HCT116 (cell line): ENCODE measurements at regions not wholly inside any gene's neighbourhood (a gene's known extent, or its start where the extent isn't known, plus 50 kb on each side); places are given as distances from the start of the nearest gene placed in this dataset.

Source experiments
- ATAC-seq: fragments of 200-7000 bp; cut with Tn5 transposase; 2 replicates; pipeline ENCODE4 v1.9.1; 2020; ENCODE audit warnings: mild to moderate bottlenecking, moderate library complexity
- BruUV-seq: library from RNA; stranded (reverse); fragments of 400-500 nt; replicated peaks from 2 replicates; lab custom pipeline; 2021; lab: Mats Ljungman, UMichigan
- CTCF ChIA-PET: fragments of 300-600 bp; sonication (Branson Sonifier 250); formaldehyde crosslinking; loops from one replicate; lab custom pipeline; 2021; ENCODE audit warnings: antibody characterized with exemption; lab: Charles Lee
- POLR2A ChIA-PET: fragments of 300-600, 350-600 bp; sonication (Branson Sonifier 250); formaldehyde crosslinking; loops from one replicate; lab custom pipeline; 2021; ENCODE audit warnings: antibody characterized with exemption; lab: Charles Lee
- RAD21 ChIA-PET, 2 experiments: fragments of 300-600 bp; sonication (Branson Sonifier 250); formaldehyde crosslinking; loops; one replicate each; lab custom pipeline; 2023; ENCODE audit warnings: low total read pairs in 2 of 2; ENCODE audit not compliant: uncharacterized antibody in 2 of 2, unreplicated experiment in 2 of 2, low non-redundant PET in 1 of 2; lab: Charles Lee
- DNase-seq: peaks from one replicate; pipeline ENCODE4 v3.0.0-alpha.2; 2010; ENCODE audit warnings: low read depth, low spot score
- H2AFZ ChIP-seq: fragments of 200-600 bp; shearing (Covaris generic), sonication (generic); 2 replicates; pipeline ENCODE4 v1.6.1; 2017; ENCODE audit warnings: low read depth, mixed run types, mixed read lengths, antibody characterized with exemption, low read length; ENCODE audit not compliant: poor library complexity, severe bottlenecking
- H3K27ac ChIP-seq: 2 replicates; pipeline ENCODE4 v1.5.1; 2012; ENCODE audit warnings: low read depth, low read length
- H3K27me3 ChIP-seq: fragments of 200-600 bp; sonication (generic); 2 replicates; pipeline ENCODE4 v1.6.1; 2016; ENCODE audit warnings: mixed run types, low read length, mixed read lengths; ENCODE audit not compliant: insufficient read depth
- H3K36me3 ChIP-seq, 2 experiments: fragments of 200-500 bp in 1 of 2; fragments of 200-600 bp in 1 of 2; sonication (Bioruptor generic) in 1 of 2; sonication (generic) in 1 of 2; 2 replicates each; pipeline versions ENCODE4 v1.5.1 to v1.6.1; 2014 to 2016; ENCODE audit warnings: low read length in 2 of 2, inconsistent platforms in 1 of 2, mixed read lengths in 1 of 2, mixed run types in 1 of 2; ENCODE audit not compliant: insufficient read depth in 2 of 2, control insufficient read depth in 1 of 2
- H3K4me1 ChIP-seq, 2 experiments: fragments of 200-600 bp in 1 of 2; sonication (generic) in 1 of 2; 2 replicates each; pipeline versions ENCODE4 v1.5.1 to v1.6.1; 2012 to 2017; ENCODE audit warnings: low read length in 2 of 2, inconsistent platforms in 1 of 2, mild to moderate bottlenecking in 1 of 2, mixed read lengths in 1 of 2, mixed run types in 1 of 2, moderate library complexity in 1 of 2; ENCODE audit not compliant: insufficient read depth in 2 of 2, control insufficient read depth in 1 of 2
- H3K4me2 ChIP-seq: fragments of 200-600 bp; sonication (generic); 2 replicates; pipeline ENCODE4 v1.6.1; 2017; ENCODE audit warnings: mixed run types, low read length, mixed read lengths
- H3K4me3 ChIP-seq, 2 experiments: fragments of 200-600 bp in 1 of 2; sonication (generic) in 1 of 2; replicated peaks in 1 of 2; 2 replicates each; pipeline ENCODE4 v1.5.1; 2011 to 2016; ENCODE audit warnings: low read length in 2 of 2, control low read depth in 1 of 2, low read depth in 1 of 2, mild to moderate bottlenecking in 1 of 2, mixed read lengths in 1 of 2, mixed run types in 1 of 2
- H3K79me2 ChIP-seq: fragments of 200-600 bp; sonication (generic); 2 replicates; pipeline ENCODE4 v1.6.1; 2017; ENCODE audit warnings: mild to moderate bottlenecking, mixed run types, low read length, moderate library complexity, mixed read lengths; ENCODE audit not compliant: insufficient read depth
- H3K9ac ChIP-seq: fragments of 200-600 bp; sonication (generic); 2 replicates; pipeline ENCODE4 v1.6.1; 2016; ENCODE audit warnings: low read length, mixed read lengths
- H3K9me2 ChIP-seq: fragments of 200-600 bp; sonication (generic), shearing (Covaris generic); 2 replicates; pipeline ENCODE4 v1.6.1; 2017; ENCODE audit warnings: mixed run types, mild to moderate bottlenecking, moderate library complexity; ENCODE audit not compliant: insufficient read depth
- H3K9me3 ChIP-seq, 2 experiments: fragments of 200-500 bp in 1 of 2; fragments of 200-600 bp in 1 of 2; sonication (Bioruptor generic) in 1 of 2; sonication (generic) in 1 of 2; 2 replicates each; pipeline ENCODE4 v1.6.1; 2014 to 2017; ENCODE audit warnings: low read length in 2 of 2, mixed read lengths in 2 of 2, inconsistent platforms in 1 of 2, low read depth in 1 of 2, mild to moderate bottlenecking in 1 of 2, mixed run types in 1 of 2, moderate library complexity in 1 of 2; ENCODE audit not compliant: control insufficient read depth in 1 of 2, insufficient read depth in 1 of 2
- H4K20me1 ChIP-seq: fragments of 200-600 bp; sonication (generic), shearing (Covaris generic); 2 replicates; pipeline ENCODE4 v1.6.1; 2017; ENCODE audit warnings: mixed run types, mild to moderate bottlenecking, moderate library complexity; ENCODE audit not compliant: insufficient read depth
- CBX3 ChIP-seq: IDR thresholded peaks from 2 replicates; pipeline ENCODE4 v1.6.1; 2012; ENCODE audit warnings: low read depth
- CEBPB ChIP-seq: IDR thresholded peaks from 2 replicates; pipeline ENCODE4 v1.6.1; 2012; ENCODE audit warnings: low read depth
- EGR1 ChIP-seq: IDR thresholded peaks from 2 replicates; pipeline ENCODE4 v1.6.1; 2012; ENCODE audit warnings: low read depth
- EZH2 ChIP-seq: fragments of 200-600 bp; sonication (generic); IDR thresholded peaks from 2 replicates; pipeline ENCODE4 v1.6.1; 2017; ENCODE audit warnings: antibody characterized with exemption, mixed run types
- RAD21 ChIP-seq: IDR thresholded peaks from 2 replicates; pipeline ENCODE4 v1.6.1; 2012; ENCODE audit warnings: low read depth, mild to moderate bottlenecking
- SIN3A ChIP-seq: IDR thresholded peaks from 2 replicates; pipeline ENCODE4 v1.6.1; 2012; ENCODE audit warnings: low read depth
- SP1 ChIP-seq: IDR thresholded peaks from 2 replicates; pipeline ENCODE4 v1.6.1; 2012; ENCODE audit warnings: low read depth
- YY1 ChIP-seq: IDR thresholded peaks from 2 replicates; pipeline ENCODE4 v1.6.1; 2011; ENCODE audit warnings: low read length, low read depth, moderate library complexity, mild to moderate bottlenecking; ENCODE audit not compliant: insufficient replicate concordance; ENCODE audit errors: extremely low read depth
- ZNF274 ChIP-seq: fragments of 200-500 bp; sonication (Bioruptor generic); IDR thresholded peaks from 2 replicates; pipeline ENCODE4 v1.6.1; 2014; ENCODE audit warnings: mild to moderate bottlenecking, low read depth, low read length, inconsistent platforms
- intact Hi-C: fragments of 100-400 bp; cut with micrococcal nuclease; formaldehyde crosslinking; loops from 2 replicates; pipeline ENCODE4 v1.10.0; 2022
- TF ChIP-seq, protein P1 (sequence below): IDR thresholded peaks from 2 replicates; pipeline ENCODE4 v1.6.1; 2012; ENCODE audit warnings: low read depth
- TF ChIP-seq, protein P2 (sequence below): IDR thresholded peaks from 2 replicates; pipeline ENCODE4 v1.6.1; 2012
- TF ChIP-seq, protein P3 (sequence below), 3 experiments: fragments of 200-600 bp in 1 of 3; sonication (generic) in 1 of 3; IDR thresholded peaks in 2 of 3; conservative IDR thresholded peaks in 1 of 3; 2 replicates each; pipeline ENCODE4 v1.5.1; 2012 to 2017; ENCODE audit warnings: low read depth in 2 of 3, low read length in 2 of 3, antibody characterized with exemption in 1 of 3, borderline replicate concordance in 1 of 3, control low read depth in 1 of 3, mild to moderate bottlenecking in 1 of 3, mixed read lengths in 1 of 3, mixed run types in 1 of 3, moderate library complexity in 1 of 3; ENCODE audit not compliant: insufficient read depth in 1 of 3

DNA sequence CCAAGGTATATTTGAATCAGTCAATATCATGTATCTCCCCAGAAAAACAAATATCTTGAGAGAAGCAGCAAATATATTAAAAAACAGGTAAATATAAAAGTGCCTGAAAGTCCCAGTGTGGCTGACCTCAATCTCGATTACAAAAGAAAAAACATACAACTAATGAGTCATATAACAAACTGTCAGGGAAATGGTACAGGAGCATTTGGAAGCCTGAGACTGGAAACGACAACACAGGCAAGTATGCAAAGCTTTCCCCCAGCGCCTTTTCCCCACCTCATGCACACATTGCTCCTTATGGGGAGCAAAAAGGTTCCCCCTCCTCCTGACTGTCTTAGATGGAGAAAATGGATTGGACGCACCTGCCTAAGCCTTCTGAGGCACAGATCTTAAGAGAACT is 230.7 kb downstream of the TMX3 start (continued):
- no peak for TF ChIP-seq CEBPB

DNA sequence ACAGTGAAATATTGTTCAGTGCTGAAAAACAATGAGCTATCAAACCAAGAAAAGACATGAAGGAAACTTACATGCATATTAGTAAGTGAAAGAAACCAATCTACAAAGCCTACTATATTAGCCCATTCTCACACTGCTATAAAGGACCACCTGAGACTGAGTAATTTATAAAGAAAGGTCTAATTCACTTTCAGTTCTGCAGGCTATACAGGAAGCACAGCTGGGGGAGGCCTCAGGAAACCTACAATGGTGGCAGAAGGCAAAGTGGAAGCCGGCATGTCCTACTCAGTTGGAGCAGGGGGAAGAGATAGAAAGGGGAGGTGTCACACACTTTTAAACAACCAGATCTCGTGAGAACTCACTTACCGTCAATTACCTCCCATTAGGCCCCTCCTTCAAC is 232.1 kb downstream of the TMX3 start:
- Histone ChIP-seq H3K4me2 (no peak overlapping the region), H3K79me2 (no peaks in the 10 kb centered on the region), H4K20me1 (no peaks in the 10 kb centered on the region), H3K9ac (no peak overlapping the region), H3K4me3 (no peak overlapping the region), H2AFZ (no peak overlapping the region), H3K27ac (no peak overlapping the region), H3K27me3 (no peaks in the 10 kb centered on the region), H3K9me2 (no peaks in the 10 kb centered on the region), H3K36me3 (no peaks in the 10 kb centered on the region), H3K4me1 (no peaks in the 10 kb centered on the region), H3K9me3 (peaks cover 10 to 12% of the 10 kb centered on the region in 2 experiments; a peak in 2 of 4 replicates)
- ATAC-seq (no peak), DNase-seq (no peak)
- TF ChIP-seq RAD21: no peak
- TF ChIP-seq, protein P1, sequence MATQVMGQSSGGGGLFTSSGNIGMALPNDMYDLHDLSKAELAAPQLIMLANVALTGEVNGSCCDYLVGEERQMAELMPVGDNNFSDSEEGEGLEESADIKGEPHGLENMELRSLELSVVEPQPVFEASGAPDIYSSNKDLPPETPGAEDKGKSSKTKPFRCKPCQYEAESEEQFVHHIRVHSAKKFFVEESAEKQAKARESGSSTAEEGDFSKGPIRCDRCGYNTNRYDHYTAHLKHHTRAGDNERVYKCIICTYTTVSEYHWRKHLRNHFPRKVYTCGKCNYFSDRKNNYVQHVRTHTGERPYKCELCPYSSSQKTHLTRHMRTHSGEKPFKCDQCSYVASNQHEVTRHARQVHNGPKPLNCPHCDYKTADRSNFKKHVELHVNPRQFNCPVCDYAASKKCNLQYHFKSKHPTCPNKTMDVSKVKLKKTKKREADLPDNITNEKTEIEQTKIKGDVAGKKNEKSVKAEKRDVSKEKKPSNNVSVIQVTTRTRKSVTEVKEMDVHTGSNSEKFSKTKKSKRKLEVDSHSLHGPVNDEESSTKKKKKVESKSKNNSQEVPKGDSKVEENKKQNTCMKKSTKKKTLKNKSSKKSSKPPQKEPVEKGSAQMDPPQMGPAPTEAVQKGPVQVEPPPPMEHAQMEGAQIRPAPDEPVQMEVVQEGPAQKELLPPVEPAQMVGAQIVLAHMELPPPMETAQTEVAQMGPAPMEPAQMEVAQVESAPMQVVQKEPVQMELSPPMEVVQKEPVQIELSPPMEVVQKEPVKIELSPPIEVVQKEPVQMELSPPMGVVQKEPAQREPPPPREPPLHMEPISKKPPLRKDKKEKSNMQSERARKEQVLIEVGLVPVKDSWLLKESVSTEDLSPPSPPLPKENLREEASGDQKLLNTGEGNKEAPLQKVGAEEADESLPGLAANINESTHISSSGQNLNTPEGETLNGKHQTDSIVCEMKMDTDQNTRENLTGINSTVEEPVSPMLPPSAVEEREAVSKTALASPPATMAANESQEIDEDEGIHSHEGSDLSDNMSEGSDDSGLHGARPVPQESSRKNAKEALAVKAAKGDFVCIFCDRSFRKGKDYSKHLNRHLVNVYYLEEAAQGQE: no peak
- TF ChIP-seq EGR1: no peak
- TF ChIP-seq, protein P2, sequence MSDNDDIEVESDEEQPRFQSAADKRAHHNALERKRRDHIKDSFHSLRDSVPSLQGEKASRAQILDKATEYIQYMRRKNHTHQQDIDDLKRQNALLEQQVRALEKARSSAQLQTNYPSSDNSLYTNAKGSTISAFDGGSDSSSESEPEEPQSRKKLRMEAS: no peak
- no peak for TF ChIP-seq SP1
- TF ChIP-seq CBX3: no peak
- no peak for TF ChIP-seq ZNF274
- TF ChIP-seq YY1: no peak
- TF ChIP-seq, protein P3, sequence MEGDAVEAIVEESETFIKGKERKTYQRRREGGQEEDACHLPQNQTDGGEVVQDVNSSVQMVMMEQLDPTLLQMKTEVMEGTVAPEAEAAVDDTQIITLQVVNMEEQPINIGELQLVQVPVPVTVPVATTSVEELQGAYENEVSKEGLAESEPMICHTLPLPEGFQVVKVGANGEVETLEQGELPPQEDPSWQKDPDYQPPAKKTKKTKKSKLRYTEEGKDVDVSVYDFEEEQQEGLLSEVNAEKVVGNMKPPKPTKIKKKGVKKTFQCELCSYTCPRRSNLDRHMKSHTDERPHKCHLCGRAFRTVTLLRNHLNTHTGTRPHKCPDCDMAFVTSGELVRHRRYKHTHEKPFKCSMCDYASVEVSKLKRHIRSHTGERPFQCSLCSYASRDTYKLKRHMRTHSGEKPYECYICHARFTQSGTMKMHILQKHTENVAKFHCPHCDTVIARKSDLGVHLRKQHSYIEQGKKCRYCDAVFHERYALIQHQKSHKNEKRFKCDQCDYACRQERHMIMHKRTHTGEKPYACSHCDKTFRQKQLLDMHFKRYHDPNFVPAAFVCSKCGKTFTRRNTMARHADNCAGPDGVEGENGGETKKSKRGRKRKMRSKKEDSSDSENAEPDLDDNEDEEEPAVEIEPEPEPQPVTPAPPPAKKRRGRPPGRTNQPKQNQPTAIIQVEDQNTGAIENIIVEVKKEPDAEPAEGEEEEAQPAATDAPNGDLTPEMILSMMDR (IDR thresholded peaks at IDR 0.05 in 2 of 3, conservative IDR thresholded peaks at IDR 0.05 in 1 of 3; ENCODE audit: borderline replicate concordance in 1 of 3, insufficient read depth in 1 of 3, low read depth in 2 of 3, low read length in 2 of 3): no peak
- no peak for TF ChIP-seq SIN3A
- no peak for TF ChIP-seq EZH2
- intact Hi-C loops: no loop called here
- ChIA-PET RAD21 (no interaction called here), CTCF (no interaction called here), POLR2A (no interaction called here)
- BruUV-seq: no TSS peak
